ENCODE measurements at regions not wholly inside any gene's neighbourhood (a gene's known extent, or its start where the extent isn't known, plus 50 kb on each side); places are given as distances from the start of the nearest gene placed in this dataset.

GRCh38 chr7:112996331-112996871 lies 90.2 kb downstream of the GPR85 start:
- TF ChIP-seq CTCF (IDR thresholded peaks at IDR 0.05; ENCODE audit: unreplicated experiment in 3 of 3): no peak
- peaks cover 4% of the 10 kb centered on the region for H3K4me1 Mint-ChIP-seq
- H3K27me3 Mint-ChIP-seq (ENCODE audit: low read depth): no peaks in the 10 kb centered on the region
- peaks cover 3% of the 10 kb centered on the region for H3K9me3 Mint-ChIP-seq
- H3K27ac Mint-ChIP-seq: peak overlapping the region in 1 of 3 experiments; percentile 13
- H3K36me3 Mint-ChIP-seq (ENCODE audit: low read depth): no peaks in the 10 kb centered on the region
- H3K4me3 Mint-ChIP-seq: no peak overlapping the region

- no peak for TF ChIP-seq CTCF (IDR thresholded peaks at IDR 0.05; ENCODE audit: unreplicated experiment in 3 of 3)
- Mint-ChIP-seq H3K27ac (no peak overlapping the region), H3K4me3 (no peak overlapping the region), H3K4me1 (peaks cover 4% of the 10 kb centered on the region), H3K27me3 (ENCODE audit: low read depth) (no peaks in the 10 kb centered on the region), H3K9me3 (peaks cover 3% of the 10 kb centered on the region), H3K36me3 (ENCODE audit: low read depth) (no peaks in the 10 kb centered on the region)
Observed at GRCh38 chr7:112995059-112995824, 91.4 kb downstream of the GPR85 start.

- H3K4me1 Mint-ChIP-seq: peaks cover 4% of the 10 kb centered on the region
- TF ChIP-seq CTCF (IDR thresholded peaks at IDR 0.05; ENCODE audit: unreplicated experiment in 3 of 3): no peak
- H3K36me3 Mint-ChIP-seq (ENCODE audit: low read depth): no peaks in the 10 kb centered on the region
- H3K27me3 Mint-ChIP-seq (ENCODE audit: low read depth): no peaks in the 10 kb centered on the region
- H3K27ac Mint-ChIP-seq: no peak overlapping the region
- no peak overlapping the region for H3K4me3 Mint-ChIP-seq
- peaks cover 3% of the 10 kb centered on the region for H3K9me3 Mint-ChIP-seq
Observed at GRCh38 chr7:112994656-112995055, 92.0 kb downstream of the GPR85 start.

- H3K36me3 Mint-ChIP-seq (ENCODE audit: low read depth): no peaks in the 10 kb centered on the region
- H3K9me3 Mint-ChIP-seq: no peaks in the 10 kb centered on the region
- no peaks in the 10 kb centered on the region for H3K27me3 Mint-ChIP-seq (ENCODE audit: low read depth)
- TF ChIP-seq CTCF (IDR thresholded peaks at IDR 0.05; ENCODE audit: unreplicated experiment in 3 of 3): no peak
- no peak overlapping the region for H3K4me3 Mint-ChIP-seq
- H3K4me1 Mint-ChIP-seq: no peaks in the 10 kb centered on the region
- no peak overlapping the region for H3K27ac Mint-ChIP-seq
Observed at GRCh38 chr7:112990624-112991023, 96.0 kb downstream of the GPR85 start.

GRCh38 chr7:112989531-112989930 lies 97.1 kb downstream of the GPR85 start:
- Mint-ChIP-seq H3K4me3 (no peak overlapping the region), H3K27ac (no peak overlapping the region), H3K36me3 (ENCODE audit: low read depth) (no peaks in the 10 kb centered on the region), H3K9me3 (no peaks in the 10 kb centered on the region), H3K27me3 (ENCODE audit: low read depth) (no peaks in the 10 kb centered on the region), H3K4me1 (no peaks in the 10 kb centered on the region)
- no peak for TF ChIP-seq CTCF (IDR thresholded peaks at IDR 0.05; ENCODE audit: unreplicated experiment in 3 of 3)

- Mint-ChIP-seq H3K27me3 (ENCODE audit: low read depth) (no peaks in the 10 kb centered on the region), H3K9me3 (no peaks in the 10 kb centered on the region), H3K36me3 (ENCODE audit: low read depth) (no peaks in the 10 kb centered on the region), H3K4me1 (no peaks in the 10 kb centered on the region), H3K27ac (no peak overlapping the region), H3K4me3 (no peak overlapping the region)
- TF ChIP-seq CTCF (IDR thresholded peaks at IDR 0.05; ENCODE audit: unreplicated experiment in 3 of 3): no peak
Observed at GRCh38 chr7:112987171-112987570, 99.5 kb downstream of the GPR85 start.
